ENCODE measurements at regions not wholly inside any gene's neighbourhood (a gene's known extent, or its start where the extent isn't known, plus 50 kb on each side); places are given as distances from the start of the nearest gene placed in this dataset.
A peak's percentile ranks its signal among the peaks of the same experiment; 100 is the strongest.
"Not testable (repeated sequence)": the region's sequence is repeated elsewhere in the genome, so short reads cannot be mapped to it uniquely, and the experiment has no call there.

- DNase-seq, result not testable (repeated sequence)
Measured at GRCh38 chr18:55892862-55893813, 305.1 kb upstream of the TCF4 start.

GRCh38 chr18:55886886-55887285 lies 298.9 kb upstream of the TCF4 start:
- no peak for DNase-seq

- DNase-seq, result no peak
Measured at GRCh38 chr18:55884498-55884897, 296.5 kb upstream of the TCF4 start.

- no peak for DNase-seq
Measured at GRCh38 chr18:55880617-55881016, 292.6 kb upstream of the TCF4 start.

DNA sequence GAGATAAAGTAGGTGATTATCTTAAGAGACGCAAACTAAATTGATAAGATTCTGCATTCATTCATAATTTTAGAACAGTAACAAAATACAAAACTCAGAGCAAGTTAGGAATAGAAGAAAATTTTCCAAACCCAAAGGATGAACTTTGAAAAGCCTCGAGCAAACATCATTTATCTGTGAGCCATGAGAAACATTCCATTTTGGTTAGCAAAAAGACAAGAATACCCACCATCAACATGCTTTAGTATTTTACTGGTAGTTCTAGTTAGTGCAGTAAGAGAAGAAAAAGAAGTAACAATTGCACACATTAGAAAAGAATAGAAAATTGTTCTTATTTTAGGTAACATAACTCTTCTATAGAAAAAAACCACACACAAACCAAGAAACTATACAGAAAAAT lies 291.3 kb upstream of the TCF4 start:
- no peak for DNase-seq

DNA sequence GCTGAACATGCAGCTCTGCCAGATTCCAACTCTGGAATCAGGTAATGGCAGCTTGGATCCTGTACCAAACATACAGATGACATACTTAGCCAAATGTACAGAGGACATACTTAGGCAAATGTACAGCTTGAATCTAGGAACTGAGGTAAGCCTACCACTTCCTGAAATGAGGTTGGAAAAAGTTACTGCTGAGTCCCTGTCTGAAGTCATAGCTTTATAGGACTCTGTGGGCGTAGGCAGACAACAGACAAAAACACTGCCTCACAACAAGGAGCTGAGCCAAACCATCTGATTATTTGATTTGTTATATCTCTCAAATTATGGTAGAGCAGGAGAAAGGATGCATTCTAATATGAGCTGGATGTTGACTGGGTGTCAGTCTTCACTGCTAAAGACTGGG lies 290.2 kb upstream of the TCF4 start:
- no peak for DNase-seq

GRCh38 chr18:55877321-55877720 lies 289.3 kb upstream of the TCF4 start:
- DNase-seq, result no peak

- DNase-seq, result no peak
Measured at GRCh38 chr18:55876254-55876653, 288.3 kb upstream of the TCF4 start.

DNA sequence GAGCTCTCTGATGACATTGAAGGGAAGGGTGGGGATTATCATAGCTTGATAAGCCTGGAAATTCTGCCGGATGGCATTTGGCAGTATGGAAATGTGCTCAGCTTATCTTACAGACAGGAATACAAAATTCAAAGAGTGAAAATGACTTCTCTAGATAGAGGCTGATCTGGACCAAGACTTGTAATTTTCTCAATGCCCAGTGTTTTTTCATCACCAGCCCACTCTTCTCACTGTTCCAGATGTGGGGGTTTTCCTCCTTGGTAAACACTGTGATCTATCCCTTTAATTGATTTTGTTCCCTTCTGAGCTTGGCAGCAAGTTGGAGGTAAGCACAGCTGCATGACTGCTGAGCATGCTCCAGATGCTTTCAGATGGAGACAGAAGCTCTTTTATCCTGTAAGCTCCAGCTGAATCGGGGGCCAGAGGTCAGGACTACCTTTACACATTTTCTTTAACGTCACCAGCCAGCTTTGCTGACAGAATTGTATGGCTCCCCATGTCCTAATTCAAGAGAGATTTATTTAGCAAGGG lies 287.4 kb upstream of the TCF4 start:
- peak in 35 of 56 donors; percentile 2 to 72 (median 26) for DNase-seq

DNA sequence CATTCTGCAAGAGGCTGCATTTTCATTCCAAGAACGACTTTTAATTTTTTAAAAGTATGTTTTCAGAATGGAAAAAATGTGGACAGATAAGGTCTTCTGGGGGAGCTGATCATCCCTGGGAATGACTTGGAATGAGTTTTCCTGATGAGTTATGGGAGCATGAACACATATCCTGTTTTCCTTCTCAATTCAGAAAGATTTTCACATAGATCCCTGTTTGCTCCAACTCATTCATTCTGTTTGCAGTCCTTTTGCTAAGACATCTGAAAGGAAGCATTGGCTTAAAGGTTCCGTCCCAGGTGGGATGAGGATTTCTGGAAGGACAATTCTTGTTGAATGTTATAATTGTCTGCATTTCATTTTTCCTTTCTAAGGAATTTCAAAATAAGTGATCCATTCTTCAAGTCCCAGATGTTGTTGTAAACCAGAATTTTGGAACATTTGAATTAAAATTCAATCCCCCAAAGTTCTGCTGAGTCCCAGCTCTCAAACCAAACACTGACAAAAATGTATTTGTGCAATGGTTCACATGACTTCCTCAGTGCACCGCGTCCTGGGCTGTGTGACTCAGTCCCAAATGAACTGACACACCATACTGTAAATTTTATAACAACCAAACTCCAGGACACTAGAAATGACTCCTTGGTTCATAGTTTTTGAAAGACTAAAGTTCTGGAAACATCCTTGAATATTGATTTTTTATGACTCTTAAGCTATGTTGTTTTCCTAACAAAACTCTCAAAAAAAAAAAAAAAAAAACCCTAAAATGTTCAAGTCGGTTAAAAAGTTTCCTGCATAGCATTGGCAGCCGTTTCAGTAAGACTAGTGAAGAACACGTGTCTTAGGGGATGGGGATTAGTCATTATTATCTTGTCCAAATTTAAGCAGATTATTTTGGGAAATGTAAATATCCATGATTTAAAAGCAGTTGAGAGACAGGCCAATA lies 281.8 kb upstream of the TCF4 start:
- no peak for DNase-seq

- no peak for DNase-seq
Measured at GRCh38 chr18:55868909-55869308, 280.9 kb upstream of the TCF4 start.

DNA sequence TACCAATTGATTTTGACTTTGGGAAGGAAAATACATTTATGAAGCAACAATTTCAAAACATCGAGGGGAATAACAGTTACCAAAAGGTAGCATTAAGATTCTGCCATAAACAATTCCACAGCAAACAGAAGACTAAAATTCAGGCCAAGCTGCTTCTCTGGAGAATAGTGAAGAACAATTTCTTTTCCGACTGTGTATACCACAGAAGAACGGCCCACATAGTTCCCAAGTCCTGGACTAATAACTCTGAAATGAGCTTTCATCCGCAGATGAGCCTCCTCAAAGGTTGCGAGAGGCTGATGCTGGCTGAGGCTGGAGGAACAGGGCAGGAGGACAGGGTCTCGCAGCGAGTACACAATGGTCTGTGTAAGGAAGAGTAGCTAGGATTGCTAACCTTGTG lies 278.9 kb upstream of the TCF4 start:
- no peak for DNase-seq

DNA sequence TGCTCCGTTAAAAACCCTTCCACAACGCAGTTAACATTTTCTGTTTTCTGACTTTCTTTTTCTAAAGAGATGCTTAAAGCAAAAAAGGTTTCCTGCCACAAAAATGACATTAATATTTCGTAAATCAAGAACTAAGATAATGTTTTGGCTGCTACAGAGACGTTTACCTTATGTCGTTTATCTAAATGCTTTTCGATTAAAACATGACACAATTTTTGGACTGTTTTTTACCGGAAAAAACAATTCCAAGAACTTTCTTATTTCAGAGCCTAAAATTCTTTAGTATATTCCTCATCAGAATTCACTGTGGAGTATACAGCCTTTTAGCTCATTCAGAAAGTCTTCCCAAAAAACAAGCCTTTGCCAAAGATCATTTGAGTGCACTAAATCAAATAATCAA lies 278.0 kb upstream of the TCF4 start:
- DNase-seq, result no peak

DNA sequence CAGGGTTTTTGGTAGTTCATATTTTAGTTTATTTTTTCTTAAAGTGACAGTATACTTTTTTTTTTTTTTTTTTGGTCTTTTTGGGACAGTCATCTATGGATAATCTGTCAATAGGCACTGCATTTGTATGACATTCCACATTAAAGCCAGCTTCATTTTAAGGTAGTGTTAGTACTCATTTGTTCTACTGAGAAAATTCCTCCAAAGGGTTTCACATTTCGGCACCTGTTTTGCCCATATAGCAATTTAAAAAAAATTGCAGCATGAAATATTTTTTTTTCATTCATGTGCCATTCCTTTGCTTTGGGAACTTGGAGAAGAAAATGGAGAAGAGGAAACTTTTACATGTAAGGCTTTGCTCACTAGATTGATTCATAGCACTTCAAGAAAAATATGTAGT lies 276.3 kb upstream of the TCF4 start:
- DNase-seq, result no peak

GRCh38 chr18:55863876-55864275 lies 275.9 kb upstream of the TCF4 start:
- no peak for DNase-seq

DNA sequence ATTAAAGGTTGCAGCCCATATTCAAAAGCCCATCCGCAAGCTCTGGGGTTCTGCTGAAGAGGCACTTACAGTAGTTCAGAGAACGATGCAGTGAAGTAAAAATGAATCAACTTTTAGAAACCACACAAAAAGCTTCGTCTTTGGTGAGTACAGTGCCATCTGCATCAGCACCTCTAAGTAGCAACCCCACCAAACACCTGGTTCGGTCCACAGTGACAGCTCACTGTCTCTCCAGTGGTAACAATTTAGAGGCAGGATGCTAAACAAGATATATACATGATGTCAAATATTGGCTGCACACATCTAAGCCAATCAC lies 275.4 kb upstream of the TCF4 start:
- DNase-seq, result no peak

DNA sequence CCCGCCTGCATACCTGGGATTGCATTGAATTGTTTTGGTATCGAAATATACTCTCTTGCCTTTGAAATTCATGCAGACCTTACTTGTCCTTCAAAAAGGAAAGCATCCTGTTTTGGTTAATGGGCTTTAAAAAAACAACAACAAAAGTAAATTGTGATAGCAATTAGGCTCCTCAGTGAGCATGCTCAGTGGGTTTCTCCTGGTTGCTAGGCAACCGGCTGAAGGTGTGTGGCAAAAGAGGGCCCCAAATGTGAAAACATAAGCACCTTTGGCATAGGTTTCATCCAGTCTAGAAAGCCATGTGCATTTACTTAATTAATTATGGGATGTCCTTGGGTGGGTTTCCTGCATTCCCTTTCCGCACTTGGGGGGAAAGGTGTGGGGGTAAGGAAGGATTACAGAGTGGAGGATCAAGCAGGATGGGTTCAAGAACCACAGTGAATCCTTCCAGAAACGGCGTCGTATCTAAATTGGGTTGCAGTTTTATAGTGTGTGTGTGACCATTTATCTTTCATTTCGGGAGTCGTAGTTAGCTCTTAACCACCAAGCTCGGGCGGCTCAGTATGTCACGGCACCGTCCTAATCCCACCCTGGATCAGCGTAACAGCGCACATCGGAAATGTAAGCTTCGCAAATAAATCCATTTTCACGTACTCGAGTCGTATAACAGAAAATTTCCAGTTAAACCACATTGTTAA lies 274.9 kb upstream of the TCF4 start:
- no peak for DNase-seq

- DNase-seq, result peak in 42 of 56 donors; percentile 1 to 74 (median 40)
Measured at GRCh38 chr18:55861266-55861665, 273.3 kb upstream of the TCF4 start.

- DNase-seq, result no peak
Measured at GRCh38 chr18:55858661-55859515, 270.9 kb upstream of the TCF4 start.

DNA sequence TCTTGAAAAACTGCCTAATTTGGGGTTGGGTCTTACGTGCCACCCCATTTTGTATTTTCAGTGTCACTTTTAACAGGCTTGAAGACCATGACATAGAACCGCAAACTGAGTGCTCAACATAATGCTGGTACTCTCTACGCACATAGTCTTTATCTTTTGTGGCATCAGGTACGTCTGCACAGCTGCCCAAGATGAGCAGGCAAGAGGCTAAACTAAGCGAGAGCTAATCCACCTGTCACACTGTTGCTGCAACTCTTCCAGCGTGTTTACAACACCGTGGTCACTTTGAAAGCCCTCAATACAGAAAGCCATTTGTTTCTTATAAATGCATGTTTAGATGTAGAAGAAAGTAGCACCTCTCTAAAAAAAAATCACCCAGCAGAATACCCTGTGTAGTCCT lies 270.0 kb upstream of the TCF4 start:
- DNase-seq, result no peak

- no peak for DNase-seq
Measured at GRCh38 chr18:55857409-55857808, 269.4 kb upstream of the TCF4 start.

Measured in nucleus accumbens (tissue), 56 donors.